GM21360 (cell line): ENCODE measurements at regions not wholly inside any gene's neighbourhood (a gene's known extent, or its start where the extent isn't known, plus 50 kb on each side); places are given as distances from the start of the nearest gene placed in this dataset.

ENCODE experiments used
- ATAC-seq: cut with Tn5 transposase; IDR thresholded peaks from one replicate; pipeline ENCODE4 v1.9.1; 2021; ENCODE audit warnings: mild to moderate bottlenecking, moderate library complexity; ENCODE audit not compliant: unreplicated experiment

- ATAC-seq = no peak
These were observed 339.4 kb upstream of the CBLB start for GRCh38 chr3:106208251-106208650.

DNA sequence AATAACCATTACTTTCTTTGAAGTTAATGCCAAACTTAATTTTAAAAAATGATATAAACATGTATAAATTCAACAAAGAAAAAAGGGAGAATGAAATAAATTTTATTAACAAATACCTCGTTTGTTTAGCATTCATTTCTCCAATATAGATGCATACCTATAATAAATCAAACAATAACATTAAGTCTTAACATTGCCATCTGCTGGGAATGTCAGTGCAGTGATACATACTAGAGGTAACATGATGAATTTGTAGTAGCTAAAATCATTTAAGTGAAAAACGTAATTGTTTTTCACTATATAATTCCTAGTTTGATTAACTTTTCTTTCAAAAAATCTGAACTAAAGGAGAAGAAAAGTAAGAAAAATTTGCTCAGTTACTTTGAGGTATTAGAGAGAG, 340.2 kb upstream of the CBLB start:
- no peak for ATAC-seq

GRCh38 chr3:106209482-106209881, 340.7 kb upstream of the CBLB start:
- ATAC-seq = no peak

GRCh38 chr3:106210923-106211322, 342.1 kb upstream of the CBLB start:
- ATAC-seq = no peak

DNA sequence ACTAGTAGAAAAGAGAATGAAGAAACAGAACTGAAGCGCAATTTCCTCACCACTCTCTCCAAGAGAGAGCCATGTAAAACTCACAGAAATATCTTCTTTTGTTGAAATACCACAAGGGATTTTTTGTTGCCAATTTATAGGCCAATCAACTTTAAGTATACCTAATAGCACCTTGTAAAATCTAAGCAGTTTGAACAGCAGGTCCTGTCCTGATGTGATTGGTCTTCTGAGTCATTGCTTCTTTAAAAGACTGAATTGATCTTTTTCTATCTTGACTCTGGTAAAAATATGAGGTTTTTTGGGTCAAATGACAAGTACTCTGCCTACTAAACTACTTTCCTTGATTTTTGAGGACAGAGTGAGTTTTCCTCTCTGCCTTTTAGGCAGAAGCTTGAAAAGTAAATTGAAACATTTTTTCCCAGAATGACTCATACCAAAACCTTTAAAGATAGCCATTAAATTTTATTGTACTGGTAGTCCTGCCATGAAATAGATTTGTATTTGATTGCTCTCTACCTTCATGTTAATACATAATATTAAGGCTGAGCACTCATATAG, 343.9 kb upstream of the CBLB start:
- ATAC-seq = no peak

GRCh38 chr3:106213954-106214353, 345.1 kb upstream of the CBLB start:
- no peak for ATAC-seq

DNA sequence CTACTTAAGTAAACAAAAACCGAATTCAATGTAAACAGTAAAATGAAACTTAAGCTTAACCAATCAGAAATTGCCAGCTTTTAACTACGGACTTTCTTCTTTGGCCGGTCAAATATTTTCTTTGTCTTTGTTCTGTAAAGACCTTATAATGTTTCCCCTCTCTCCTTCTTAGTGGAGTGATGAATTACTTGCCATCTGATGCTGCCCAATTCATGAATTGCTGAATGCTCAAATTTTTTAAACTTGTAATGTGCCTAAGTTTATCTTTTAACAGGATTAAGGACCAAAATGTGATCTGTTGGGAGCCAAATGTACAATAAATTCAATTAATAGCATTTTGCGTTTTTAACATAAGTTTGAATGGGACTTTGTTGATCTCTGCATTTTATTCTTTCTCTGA, 345.8 kb upstream of the CBLB start:
- no peak for ATAC-seq

- ATAC-seq = no peak
These were observed 346.2 kb upstream of the CBLB start for GRCh38 chr3:106215047-106215446.

GRCh38 chr3:106217745-106218144, 348.9 kb upstream of the CBLB start:
- ATAC-seq = no peak

- ATAC-seq = no peak
These were observed 358.3 kb upstream of the CBLB start for GRCh38 chr3:106227068-106227467.

GRCh38 chr3:106228271-106228670, 359.5 kb upstream of the CBLB start:
- no peak for ATAC-seq

DNA sequence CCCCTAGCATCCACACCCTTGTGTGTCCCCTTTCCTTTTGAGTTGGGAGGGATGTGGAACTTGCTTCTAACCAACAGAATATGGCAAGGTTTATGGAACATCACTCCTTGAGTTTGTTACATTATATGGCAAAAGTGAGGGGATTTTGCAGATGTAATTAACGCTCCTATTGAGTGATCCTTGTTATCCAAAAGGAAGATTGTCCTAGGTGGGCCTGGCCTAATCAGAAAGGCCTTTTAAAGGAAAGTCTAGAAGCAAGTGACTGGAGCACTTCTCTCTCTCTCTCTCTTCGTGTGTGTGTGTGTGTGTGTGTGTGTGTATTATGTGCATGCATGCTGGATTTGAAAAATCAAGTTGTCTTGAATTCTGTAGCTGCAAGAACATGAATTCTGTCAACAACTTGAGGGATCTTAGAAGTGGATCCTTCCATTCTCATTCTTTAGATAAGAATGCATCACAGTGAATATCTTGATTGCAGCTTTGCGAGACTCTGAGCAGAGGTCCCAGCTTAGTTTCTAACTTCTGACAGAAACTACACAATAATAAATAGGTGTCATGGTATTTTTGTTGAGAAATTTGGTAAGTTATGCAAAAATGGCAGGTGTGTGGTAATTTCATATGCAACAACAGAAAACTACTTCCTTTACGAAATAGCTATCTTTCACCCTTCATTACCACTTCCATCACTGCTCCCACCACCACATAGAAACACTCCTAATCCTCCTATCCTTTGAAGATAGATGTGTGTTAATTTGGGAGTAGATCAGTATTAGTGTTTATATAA, 360.9 kb upstream of the CBLB start:
- ATAC-seq = no peak

GRCh38 chr3:106231086-106231485, 362.3 kb upstream of the CBLB start:
- no peak for ATAC-seq

DNA sequence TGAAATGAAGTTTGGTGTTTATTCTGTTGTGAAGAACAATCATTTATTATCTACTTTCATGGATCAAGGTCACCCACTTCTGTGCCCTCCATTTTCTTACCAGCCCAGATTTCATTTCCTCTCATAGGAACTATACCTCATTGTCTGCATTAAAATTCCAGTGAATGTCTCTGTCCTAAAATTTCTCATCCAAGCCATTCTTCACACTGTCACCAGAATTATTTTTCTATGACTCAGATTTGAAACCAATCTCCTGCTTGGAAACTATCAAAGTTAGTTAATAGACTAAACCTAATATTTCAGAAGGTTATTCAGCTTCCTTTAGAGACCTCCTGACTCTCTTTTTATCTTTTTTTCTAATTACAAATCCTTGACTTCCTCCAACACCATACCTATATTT, 364.1 kb upstream of the CBLB start:
- ATAC-seq = no peak

- no peak for ATAC-seq
These were observed 370.4 kb upstream of the CBLB start for GRCh38 chr3:106239195-106239697.

DNA sequence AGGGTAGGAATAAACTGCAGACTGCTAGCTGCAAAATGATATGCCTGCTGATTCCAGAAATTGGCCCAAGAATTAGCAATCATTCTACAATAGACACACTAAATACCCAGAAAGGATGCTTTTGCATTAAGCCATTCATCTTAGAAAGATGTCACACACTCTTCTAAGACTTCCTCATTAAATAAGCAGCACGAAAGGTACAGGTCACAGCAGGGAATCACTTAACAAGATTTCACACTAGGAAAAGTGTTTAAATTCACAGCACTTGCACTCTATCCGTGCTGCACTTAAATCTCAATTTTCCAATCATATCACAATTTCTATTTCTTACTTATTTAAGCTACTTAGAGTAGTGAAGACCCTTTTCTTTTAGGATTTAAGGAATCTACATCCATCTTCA, 372.8 kb upstream of the CBLB start:
- no peak for ATAC-seq

DNA sequence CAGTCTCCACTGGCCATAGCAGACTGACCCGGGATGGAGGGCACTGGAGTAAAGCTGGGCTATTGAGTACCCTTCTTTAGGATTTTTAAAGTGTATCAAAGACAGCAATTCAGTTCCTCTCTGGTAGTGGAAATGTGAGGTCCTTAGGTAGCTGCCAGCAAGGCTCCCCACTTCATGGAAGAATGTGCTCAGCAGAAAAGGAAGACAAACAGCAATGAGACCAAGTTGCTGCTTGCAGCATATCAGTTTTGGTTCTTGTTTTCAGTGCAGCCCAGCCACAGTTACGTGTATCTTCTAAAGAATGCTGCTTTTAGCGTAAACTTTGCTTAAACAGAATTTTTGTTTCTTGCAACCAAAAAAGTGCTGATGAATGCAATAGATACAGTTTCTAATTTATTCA, 374.0 kb upstream of the CBLB start:
- no peak for ATAC-seq

GRCh38 chr3:106245400-106245799, 376.6 kb upstream of the CBLB start:
- no peak for ATAC-seq

DNA sequence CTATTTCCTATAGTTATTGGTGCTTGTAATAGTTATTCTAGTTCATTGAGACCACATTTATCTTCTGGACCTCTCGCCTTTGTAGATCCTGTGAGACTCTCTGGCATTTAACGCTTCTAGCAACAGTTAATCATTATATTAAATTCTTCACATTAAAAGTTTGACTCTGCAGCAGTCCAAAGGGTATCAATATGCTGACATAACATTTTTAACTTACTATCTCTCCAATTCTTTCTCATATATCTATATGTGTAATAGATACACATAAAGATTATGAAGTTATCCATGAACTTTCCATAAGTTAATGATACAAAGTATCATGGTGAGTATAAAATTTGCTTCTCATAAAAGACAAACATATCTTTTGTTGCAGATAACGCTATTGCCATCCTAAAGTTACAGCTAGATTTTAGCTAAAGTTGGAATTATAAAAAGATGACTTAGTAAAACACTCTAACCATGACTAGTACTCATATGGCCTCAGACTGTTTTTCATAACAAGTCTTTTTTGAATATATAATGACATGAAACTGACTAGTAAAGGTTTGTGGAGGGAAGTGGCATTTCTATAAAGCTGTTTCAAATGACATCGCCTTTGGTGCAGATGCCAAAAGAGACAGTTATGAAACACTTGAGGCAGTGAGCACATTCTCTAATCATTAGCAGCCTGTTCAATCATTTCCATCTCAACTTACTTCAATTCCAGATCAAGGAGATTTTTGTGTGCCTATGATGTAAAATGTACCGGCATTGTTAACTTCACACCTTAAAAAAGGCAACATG, 379.3 kb upstream of the CBLB start:
- ATAC-seq = no peak

- ATAC-seq = no peak
These were observed 380.3 kb upstream of the CBLB start for GRCh38 chr3:106249159-106249558.

DNA sequence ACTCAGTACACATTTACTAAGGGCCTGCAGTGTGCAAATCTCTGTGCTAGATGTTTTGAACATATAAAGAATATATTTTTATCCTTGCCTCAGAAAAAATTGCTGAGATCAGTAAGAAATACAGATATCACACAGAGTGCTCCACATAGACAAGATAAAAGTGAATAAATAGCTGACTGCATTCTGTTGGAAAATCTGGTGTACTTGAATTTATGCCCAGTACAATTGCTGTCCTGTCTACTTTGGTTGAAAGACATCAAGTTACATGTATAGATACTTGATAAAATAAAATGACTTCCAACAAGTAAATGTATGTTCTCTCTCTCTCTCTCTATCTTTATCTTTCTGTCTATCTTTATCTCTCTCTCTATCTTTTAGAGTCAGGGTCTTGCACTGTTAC, 381.2 kb upstream of the CBLB start:
- no peak for ATAC-seq
